K562 (cell line): ENCODE measurements at regions not wholly inside any gene's neighbourhood (a gene's known extent, or its start where the extent isn't known, plus 50 kb on each side); places are given as distances from the start of the nearest gene placed in this dataset.

Experiments used
- CBX2 ChIP-seq: fragments of 200-600 bp; sonication (generic); IDR thresholded peaks from one replicate; pipeline ENCODE4 v1.6.1; 2012; ENCODE audit warnings: mild to moderate bottlenecking, low read length, inconsistent platforms; ENCODE audit not compliant: insufficient read depth, poor library complexity, severe bottlenecking
- DIDO1 ChIP-seq: fragments of 450-650 bp; IDR thresholded peaks from 2 replicates; pipeline ENCODE4 v1.6.1; 2016; ENCODE audit warnings: low read depth, missing biosample characterization, missing genetic modification characterization
- HDAC2 ChIP-seq: fragments of 450-650 bp; IDR thresholded peaks from 2 replicates; pipeline ENCODE4 v1.6.1; 2016; ENCODE audit warnings: mild to moderate bottlenecking
- HOXB6 ChIP-seq: fragments of 250-450 bp; sonication (Bioruptor Pico); IDR thresholded peaks from 2 replicates; pipeline ENCODE4 v1.5.1; 2022; ENCODE audit warnings: mild to moderate bottlenecking, borderline replicate concordance
- NCOA1 ChIP-seq: fragments of 450-650 bp; IDR thresholded peaks from 2 replicates; pipeline ENCODE4 v1.6.1; 2016; ENCODE audit warnings: low read depth
- NCOR1 ChIP-seq: fragments of 450-650 bp; IDR thresholded peaks from 2 replicates; pipeline ENCODE4 v1.6.1; 2016; ENCODE audit warnings: mild to moderate bottlenecking, moderate library complexity
- NFYB ChIP-seq: IDR thresholded peaks from 2 replicates; pipeline ENCODE4 v1.6.1; 2011; ENCODE audit warnings: mild to moderate bottlenecking, moderate library complexity; ENCODE audit not compliant: insufficient read length; ENCODE audit errors: extremely low read depth
- NRF1 ChIP-seq, 2 experiments: fragments of 450-650 bp; IDR thresholded peaks in 1 of 2; conservative IDR thresholded peaks in 1 of 2; 2 replicates each; pipeline ENCODE4 v1.6.1; 2014; ENCODE audit warnings: mild to moderate bottlenecking in 2 of 2
- RFX5 ChIP-seq: IDR thresholded peaks from 2 replicates; pipeline ENCODE4 v1.6.1; 2011; ENCODE audit warnings: low read depth, mild to moderate bottlenecking, improper control_type of control experiment, low read length
- SMARCC2 ChIP-seq: fragments of 450-650 bp; IDR thresholded peaks from 2 replicates; pipeline ENCODE4 v1.6.1; 2017; ENCODE audit warnings: antibody characterized with exemption, moderate library complexity, mild to moderate bottlenecking, low read depth
- TCF3 ChIP-seq: sonication (generic); formaldehyde crosslinking; IDR thresholded peaks from 2 replicates; pipeline ENCODE4 v1.4.0; 2020; ENCODE audit warnings: mild to moderate bottlenecking, missing genetic modification reagents
- TCF7L2 ChIP-seq: fragments of 150-350 bp; IDR thresholded peaks from 2 replicates; pipeline ENCODE4 v1.6.1; 2016; ENCODE audit warnings: low read depth, mild to moderate bottlenecking, low read length, moderate library complexity
- YBX1 ChIP-seq: fragments of 450-650 bp; IDR thresholded peaks from 2 replicates; pipeline ENCODE4 v1.7.1; 2016; ENCODE audit warnings: mild to moderate bottlenecking
- TF ChIP-seq, protein P1 (sequence below), 2 experiments: fragments of 150-350 bp in 1 of 2; IDR thresholded peaks; 2 replicates each; pipeline ENCODE4 v1.6.1; 2012 to 2016; ENCODE audit warnings: low read depth in 2 of 2, low read length in 2 of 2, mild to moderate bottlenecking in 1 of 2, moderate library complexity in 1 of 2
- TF ChIP-seq, protein P2 (sequence below): sonication (generic); formaldehyde crosslinking; IDR thresholded peaks from 2 replicates; pipeline ENCODE4 v1.8.1; 2023; ENCODE audit warnings: mild to moderate bottlenecking, missing genetic modification reagents
- TF ChIP-seq, protein P3 (sequence below): sonication (generic); formaldehyde crosslinking; IDR thresholded peaks from 2 replicates; pipeline ENCODE4 v1.8.0; 2022; ENCODE audit warnings: missing genetic modification reagents, mild to moderate bottlenecking, moderate library complexity, borderline replicate concordance
- TF ChIP-seq, protein P4 (sequence below): sonication (generic); formaldehyde crosslinking; IDR thresholded peaks from 2 replicates; pipeline ENCODE4 v1.4.0; 2020; ENCODE audit warnings: mild to moderate bottlenecking, missing genetic modification reagents
- TF ChIP-seq, protein P5 (sequence below): sonication (generic); formaldehyde crosslinking; IDR thresholded peaks from 2 replicates; pipeline ENCODE4 v1.9.0; 2022; ENCODE audit warnings: mild to moderate bottlenecking, missing genetic modification reagents
- TF ChIP-seq, protein P6 (sequence below): fragments of 250-450 bp; sonication (Bioruptor Pico); IDR thresholded peaks from 2 replicates; pipeline ENCODE4 v1.5.0; 2021

DNA sequence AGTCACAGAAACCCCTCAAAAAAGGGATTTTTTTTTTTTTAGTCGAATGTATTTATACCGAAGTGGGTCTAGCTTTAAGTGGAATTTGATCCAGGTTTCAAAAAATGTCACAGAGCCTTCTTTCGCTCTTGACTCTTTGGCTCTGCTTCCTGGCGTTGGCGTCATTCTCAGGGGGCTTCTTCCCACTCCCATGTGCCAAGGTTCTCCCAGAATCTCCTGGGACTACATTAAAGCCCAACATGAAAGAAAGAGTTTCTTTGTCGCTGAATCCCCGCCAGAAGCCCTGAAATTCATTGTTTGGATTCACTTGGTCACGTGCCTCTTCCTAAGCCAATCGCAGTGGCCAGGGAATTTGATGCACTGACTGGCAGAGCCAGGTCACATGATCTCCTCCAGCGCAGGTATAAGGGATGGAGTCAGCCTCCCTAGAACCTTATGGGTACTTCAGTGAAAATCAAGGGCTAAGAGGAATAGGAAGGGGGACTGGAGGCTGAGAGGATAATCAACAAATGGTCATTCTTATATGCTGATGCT, 101.2 kb downstream of the RPS24 start (continued):
- TF ChIP-seq, protein P1, sequence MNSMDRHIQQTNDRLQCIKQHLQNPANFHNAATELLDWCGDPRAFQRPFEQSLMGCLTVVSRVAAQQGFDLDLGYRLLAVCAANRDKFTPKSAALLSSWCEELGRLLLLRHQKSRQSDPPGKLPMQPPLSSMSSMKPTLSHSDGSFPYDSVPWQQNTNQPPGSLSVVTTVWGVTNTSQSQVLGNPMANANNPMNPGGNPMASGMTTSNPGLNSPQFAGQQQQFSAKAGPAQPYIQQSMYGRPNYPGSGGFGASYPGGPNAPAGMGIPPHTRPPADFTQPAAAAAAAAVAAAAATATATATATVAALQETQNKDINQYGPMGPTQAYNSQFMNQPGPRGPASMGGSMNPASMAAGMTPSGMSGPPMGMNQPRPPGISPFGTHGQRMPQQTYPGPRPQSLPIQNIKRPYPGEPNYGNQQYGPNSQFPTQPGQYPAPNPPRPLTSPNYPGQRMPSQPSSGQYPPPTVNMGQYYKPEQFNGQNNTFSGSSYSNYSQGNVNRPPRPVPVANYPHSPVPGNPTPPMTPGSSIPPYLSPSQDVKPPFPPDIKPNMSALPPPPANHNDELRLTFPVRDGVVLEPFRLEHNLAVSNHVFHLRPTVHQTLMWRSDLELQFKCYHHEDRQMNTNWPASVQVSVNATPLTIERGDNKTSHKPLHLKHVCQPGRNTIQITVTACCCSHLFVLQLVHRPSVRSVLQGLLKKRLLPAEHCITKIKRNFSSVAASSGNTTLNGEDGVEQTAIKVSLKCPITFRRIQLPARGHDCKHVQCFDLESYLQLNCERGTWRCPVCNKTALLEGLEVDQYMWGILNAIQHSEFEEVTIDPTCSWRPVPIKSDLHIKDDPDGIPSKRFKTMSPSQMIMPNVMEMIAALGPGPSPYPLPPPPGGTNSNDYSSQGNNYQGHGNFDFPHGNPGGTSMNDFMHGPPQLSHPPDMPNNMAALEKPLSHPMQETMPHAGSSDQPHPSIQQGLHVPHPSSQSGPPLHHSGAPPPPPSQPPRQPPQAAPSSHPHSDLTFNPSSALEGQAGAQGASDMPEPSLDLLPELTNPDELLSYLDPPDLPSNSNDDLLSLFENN (IDR thresholded peaks at IDR 0.05; ENCODE audit: low read depth in 2 of 2, low read length in 2 of 2): no peak
- TF ChIP-seq TCF7L2: no peak
- TF ChIP-seq, protein P2, sequence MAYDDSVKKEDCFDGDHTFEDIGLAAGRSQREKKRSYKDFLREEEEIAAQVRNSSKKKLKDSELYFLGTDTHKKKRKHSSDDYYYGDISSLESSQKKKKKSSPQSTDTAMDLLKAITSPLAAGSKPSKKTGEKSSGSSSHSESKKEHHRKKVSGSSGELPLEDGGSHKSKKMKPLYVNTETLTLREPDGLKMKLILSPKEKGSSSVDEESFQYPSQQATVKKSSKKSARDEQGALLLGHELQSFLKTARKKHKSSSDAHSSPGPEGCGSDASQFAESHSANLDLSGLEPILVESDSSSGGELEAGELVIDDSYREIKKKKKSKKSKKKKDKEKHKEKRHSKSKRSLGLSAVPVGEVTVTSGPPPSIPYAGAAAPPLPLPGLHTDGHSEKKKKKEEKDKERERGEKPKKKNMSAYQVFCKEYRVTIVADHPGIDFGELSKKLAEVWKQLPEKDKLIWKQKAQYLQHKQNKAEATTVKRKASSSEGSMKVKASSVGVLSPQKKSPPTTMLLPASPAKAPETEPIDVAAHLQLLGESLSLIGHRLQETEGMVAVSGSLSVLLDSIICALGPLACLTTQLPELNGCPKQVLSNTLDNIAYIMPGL (CRISPR knock-in tag): no peak
- TF ChIP-seq RFX5: no peak
- no peak for TF ChIP-seq HOXB6
- no peak for TF ChIP-seq NCOA1
- TF ChIP-seq DIDO1 (tag): 0 out of 2 replicates have a peak, but pooled peaks have one; percentile 40
- TF ChIP-seq, protein P3, sequence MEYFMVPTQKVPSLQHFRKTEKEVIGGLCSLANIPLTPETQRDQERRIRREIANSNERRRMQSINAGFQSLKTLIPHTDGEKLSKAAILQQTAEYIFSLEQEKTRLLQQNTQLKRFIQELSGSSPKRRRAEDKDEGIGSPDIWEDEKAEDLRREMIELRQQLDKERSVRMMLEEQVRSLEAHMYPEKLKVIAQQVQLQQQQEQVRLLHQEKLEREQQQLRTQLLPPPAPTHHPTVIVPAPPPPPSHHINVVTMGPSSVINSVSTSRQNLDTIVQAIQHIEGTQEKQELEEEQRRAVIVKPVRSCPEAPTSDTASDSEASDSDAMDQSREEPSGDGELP (CRISPR knock-in tag): no peak
- TF ChIP-seq SMARCC2: no peak
- TF ChIP-seq, protein P4, sequence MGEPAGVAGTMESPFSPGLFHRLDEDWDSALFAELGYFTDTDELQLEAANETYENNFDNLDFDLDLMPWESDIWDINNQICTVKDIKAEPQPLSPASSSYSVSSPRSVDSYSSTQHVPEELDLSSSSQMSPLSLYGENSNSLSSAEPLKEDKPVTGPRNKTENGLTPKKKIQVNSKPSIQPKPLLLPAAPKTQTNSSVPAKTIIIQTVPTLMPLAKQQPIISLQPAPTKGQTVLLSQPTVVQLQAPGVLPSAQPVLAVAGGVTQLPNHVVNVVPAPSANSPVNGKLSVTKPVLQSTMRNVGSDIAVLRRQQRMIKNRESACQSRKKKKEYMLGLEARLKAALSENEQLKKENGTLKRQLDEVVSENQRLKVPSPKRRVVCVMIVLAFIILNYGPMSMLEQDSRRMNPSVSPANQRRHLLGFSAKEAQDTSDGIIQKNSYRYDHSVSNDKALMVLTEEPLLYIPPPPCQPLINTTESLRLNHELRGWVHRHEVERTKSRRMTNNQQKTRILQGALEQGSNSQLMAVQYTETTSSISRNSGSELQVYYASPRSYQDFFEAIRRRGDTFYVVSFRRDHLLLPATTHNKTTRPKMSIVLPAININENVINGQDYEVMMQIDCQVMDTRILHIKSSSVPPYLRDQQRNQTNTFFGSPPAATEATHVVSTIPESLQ: no peak
- TF ChIP-seq NCOR1: no peak
- TF ChIP-seq TCF3 (CRISPR knock-in tag): no peak
- peak in 1 of 2 experiments; percentile 42; a peak in 2 of 4 replicates for TF ChIP-seq NRF1 (conservative IDR thresholded peaks at IDR 0.05 in 1 of 2, IDR thresholded peaks at IDR 0.05 in 1 of 2)
- TF ChIP-seq, protein P5, sequence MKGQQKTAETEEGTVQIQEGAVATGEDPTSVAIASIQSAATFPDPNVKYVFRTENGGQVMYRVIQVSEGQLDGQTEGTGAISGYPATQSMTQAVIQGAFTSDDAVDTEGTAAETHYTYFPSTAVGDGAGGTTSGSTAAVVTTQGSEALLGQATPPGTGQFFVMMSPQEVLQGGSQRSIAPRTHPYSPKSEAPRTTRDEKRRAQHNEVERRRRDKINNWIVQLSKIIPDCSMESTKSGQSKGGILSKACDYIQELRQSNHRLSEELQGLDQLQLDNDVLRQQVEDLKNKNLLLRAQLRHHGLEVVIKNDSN (CRISPR knock-in tag): peak; percentile 95
- peak; percentile 94 for TF ChIP-seq NFYB
- TF ChIP-seq, protein P6, sequence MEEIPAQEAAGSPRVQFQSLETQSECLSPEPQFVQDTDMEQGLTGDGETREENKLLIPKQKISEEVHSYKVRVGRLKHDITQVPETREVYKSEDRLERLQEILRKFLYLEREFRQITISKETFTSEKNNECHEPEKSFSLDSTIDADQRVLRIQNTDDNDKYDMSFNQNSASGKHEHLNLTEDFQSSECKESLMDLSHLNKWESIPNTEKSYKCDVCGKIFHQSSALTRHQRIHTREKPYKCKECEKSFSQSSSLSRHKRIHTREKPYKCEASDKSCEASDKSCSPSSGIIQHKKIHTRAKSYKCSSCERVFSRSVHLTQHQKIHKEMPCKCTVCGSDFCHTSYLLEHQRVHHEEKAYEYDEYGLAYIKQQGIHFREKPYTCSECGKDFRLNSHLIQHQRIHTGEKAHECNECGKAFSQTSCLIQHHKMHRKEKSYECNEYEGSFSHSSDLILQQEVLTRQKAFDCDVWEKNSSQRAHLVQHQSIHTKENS (CRISPR knock-in tag): no peak
- no peak for TF ChIP-seq CBX2
- TF ChIP-seq HDAC2: no peak
- TF ChIP-seq YBX1: no peak
